GM12891 (cell line): ENCODE measurements at regions not wholly inside any gene's neighbourhood (a gene's known extent, or its start where the extent isn't known, plus 50 kb on each side); places are given as distances from the start of the nearest gene placed in this dataset.

Source experiments
- POLR2A ChIP-seq: IDR thresholded peaks from 2 replicates; pipeline ENCODE4 v1.6.1; 2011; ENCODE audit warnings: low read depth, low read length, control low read depth
- POLR2AphosphoS5 ChIP-seq: IDR thresholded peaks from 2 replicates; pipeline ENCODE4 v1.6.1; 2011; ENCODE audit warnings: low read depth, low read length, control low read depth
- POU2F2 ChIP-seq: IDR thresholded peaks from 2 replicates; pipeline ENCODE4 v1.6.1; 2011; ENCODE audit warnings: low read depth, mild to moderate bottlenecking, control low read depth, low read length, moderate library complexity
- SPI1 ChIP-seq: IDR thresholded peaks from 2 replicates; pipeline ENCODE4 v1.6.1; 2011; ENCODE audit warnings: low read depth, low read length, control low read depth
- TAF1 ChIP-seq: IDR thresholded peaks from 2 replicates; pipeline ENCODE4 v1.6.1; 2011; ENCODE audit warnings: low read depth, low read length, control low read depth

DNA sequence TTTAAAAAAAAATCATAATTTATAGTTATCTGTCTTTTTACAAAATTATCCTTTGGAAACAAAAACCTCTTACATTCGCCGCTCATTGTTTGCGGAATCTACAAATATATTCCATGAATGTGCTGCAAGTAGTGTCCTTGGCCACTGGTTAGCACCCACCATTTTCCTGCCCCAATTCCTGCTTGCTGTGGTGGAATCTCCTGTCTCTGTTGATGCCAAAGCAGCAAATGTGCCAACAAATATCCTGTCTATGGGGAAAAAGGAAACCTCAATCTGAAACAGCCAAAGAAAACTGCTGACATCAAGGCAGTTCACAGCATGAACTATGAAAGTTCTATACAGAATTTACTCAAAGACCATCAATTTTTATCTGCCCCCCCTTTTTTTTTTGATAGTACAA lies 603.6 kb downstream of the COL12A1 start:
- TF ChIP-seq TAF1: no peak
- TF ChIP-seq POLR2A: no peak
- TF ChIP-seq POLR2AphosphoS5: no peak
- no peak for TF ChIP-seq SPI1
- TF ChIP-seq POU2F2: no peak
